Bone marrow (tissue), 2 donors: ENCODE measurements at regions not wholly inside any gene's neighbourhood (a gene's known extent, or its start where the extent isn't known, plus 50 kb on each side); places are given as distances from the start of the nearest gene placed in this dataset.
"Not testable (repeated sequence)": the region's sequence is repeated elsewhere in the genome, so short reads cannot be mapped to it uniquely, and the experiment has no call there.

Experiments used
- DNase-seq, 2 donors: peaks; one replicate each; lab custom pipeline; 2025; lab: John Stamatoyannopoulos, UW

GRCh38 chr2:175351512-175351911 lies 170.0 kb upstream of the ATP5MC3 start:
- no peak for DNase-seq

- no peak for DNase-seq
Measured at GRCh38 chr2:175350105-175350504, 168.6 kb upstream of the ATP5MC3 start.

DNA sequence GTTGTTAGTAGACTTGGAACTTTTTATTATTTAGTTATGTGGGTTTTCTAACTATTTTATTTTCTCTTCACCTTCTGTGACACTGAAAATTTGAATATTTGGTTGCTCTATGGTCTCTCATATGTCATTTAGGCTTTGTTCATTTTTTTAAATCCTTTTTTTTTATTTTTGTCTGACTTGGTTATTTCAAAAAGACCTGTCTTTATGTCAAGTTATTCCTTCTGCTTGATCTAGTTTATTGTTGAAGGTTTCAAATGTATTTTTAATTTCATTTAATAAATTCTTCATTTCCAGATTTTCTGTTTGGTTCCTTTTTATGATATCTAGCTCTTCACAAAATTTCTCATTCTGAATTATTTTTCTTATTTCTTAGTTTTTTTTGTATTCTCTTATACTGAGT lies 160.6 kb upstream of the ATP5MC3 start:
- DNase-seq: no peak

GRCh38 chr2:175330195-175330594 lies 148.7 kb upstream of the ATP5MC3 start:
- DNase-seq: no peak

DNA sequence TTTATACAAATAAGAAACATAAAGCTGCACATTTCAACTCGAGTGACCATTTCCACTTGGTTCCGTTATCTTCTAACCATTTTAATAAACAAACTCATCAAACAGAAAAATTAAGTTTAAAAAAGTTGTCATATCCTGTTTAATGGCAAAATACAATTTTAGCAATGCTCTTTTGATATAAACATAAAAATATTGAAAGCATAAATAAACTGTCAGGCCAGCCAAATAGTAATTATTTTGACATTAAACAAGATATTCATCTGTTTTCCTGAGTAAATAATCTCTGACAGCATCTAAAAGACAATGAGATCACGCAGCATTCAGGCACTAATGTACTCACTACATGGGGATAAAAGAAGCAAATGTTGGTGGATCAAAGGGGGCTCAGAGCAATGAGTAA lies 145.3 kb upstream of the ATP5MC3 start:
- no peak for DNase-seq

- not testable (repeated sequence) for DNase-seq
Measured at GRCh38 chr2:175326164-175326563, 144.7 kb upstream of the ATP5MC3 start.

DNA sequence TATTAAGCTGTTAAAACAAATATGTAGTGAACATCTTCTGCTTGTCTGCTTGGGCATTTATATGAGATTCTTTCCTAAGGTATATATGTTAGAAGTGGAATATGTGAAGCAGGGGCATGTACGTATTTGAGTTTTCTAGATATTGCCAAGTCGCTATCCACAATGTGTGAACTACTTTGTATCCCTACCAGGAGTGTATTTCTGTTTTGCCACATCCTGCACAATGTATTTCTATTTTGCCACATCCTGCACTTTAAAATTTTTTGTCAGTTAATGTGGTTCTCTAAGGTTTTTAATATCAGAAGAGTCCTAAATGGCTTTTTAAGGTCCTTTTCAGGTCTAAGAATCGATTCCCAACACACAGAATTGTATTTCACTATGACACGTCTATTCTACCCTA lies 141.7 kb upstream of the ATP5MC3 start:
- no peak for DNase-seq

- no peak for DNase-seq
Measured at GRCh38 chr2:175318542-175318941, 137.0 kb upstream of the ATP5MC3 start.

- DNase-seq: no peak
Measured at GRCh38 chr2:175317751-175318150, 136.2 kb upstream of the ATP5MC3 start.

DNA sequence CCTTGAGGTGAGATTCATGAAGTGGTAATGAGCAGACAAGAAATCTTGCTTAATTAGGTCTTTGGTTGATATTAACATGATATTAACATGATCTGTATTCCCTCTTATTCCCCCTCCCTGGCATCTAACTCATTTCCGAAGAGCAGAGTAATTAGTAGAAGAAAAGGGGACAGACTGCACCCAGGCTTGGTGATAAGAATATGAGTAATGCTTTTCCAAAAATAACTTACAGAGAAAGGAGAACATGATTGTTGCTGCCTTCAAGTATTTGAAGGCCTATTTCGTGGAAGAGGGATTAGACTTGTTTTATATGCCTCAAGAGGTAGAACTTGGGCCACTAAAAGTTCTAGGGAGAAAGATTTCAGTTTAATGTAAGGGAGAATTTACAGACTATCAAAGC lies 130.6 kb upstream of the ATP5MC3 start:
- no peak for DNase-seq

DNA sequence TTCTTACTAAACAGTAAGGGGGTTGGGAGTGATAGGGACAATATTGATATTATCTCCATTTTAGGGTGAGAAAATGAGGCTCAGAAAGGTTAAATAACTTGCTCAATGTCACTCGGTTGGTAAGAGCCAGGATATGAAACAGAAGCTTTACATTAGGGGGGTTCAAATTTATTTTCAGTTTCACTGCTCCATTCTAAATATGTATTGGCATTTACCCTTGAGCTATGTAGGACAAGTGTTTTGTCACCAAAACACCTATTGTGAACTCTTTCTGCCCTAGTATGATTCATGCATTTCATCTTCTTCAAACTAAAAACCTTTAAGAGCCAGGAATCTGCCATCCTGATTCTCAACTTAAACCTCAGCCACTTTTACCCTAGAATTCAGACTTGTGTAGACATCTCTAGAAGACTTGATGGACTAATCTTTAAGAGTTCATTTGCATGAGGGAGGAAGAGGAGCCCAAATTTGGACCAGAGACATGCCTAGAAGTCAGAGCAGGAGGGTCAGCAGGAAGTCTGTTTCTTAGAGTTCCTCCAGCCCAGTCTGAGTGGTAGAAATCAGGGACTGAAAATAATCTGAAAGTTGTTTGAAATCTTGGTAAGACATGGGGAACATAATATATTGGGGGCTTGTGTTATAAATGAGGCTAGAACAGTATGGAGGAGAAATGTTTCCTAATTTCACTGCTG lies 129.4 kb upstream of the ATP5MC3 start:
- no peak for DNase-seq

- DNase-seq: no peak
Measured at GRCh38 chr2:175309799-175310198, 128.3 kb upstream of the ATP5MC3 start.

GRCh38 chr2:175308005-175308404 lies 126.5 kb upstream of the ATP5MC3 start:
- DNase-seq: no peak

DNA sequence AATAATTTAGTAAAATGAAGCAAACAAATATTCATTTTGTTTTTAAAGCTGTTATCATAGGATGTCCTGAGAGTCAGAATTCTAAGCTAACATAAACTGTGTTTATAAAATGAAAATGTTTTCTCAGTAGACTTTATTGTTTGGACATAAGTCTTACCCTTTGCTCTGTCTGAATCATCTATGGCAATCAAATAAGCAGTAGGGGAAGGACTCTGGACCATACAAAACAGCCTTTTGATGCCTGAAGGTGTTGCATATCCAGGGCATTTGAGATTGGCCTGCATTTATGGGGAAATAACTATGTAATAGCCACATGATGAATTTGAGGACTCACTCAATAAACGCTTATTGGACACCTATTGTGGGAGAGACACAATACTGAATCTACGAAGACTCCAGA lies 123.0 kb upstream of the ATP5MC3 start:
- no peak for DNase-seq

DNA sequence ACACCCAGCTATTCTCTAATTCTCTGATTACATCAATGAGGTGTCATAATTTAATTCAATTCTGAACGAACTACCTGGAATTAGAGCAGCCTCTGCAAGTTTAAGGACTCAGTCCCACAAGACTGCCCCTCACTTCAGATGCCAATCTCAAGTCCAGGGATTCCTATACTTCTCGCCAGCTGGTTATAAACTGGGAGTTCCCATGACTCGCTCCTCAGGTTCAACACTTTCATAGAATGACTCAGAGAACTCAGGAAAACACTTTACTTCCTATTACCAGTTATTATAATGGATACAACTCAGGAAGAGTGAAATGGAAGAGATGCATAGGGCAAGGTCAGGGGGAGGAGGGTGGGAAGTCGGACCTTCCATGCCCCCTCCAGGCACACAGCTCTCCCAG lies 112.3 kb upstream of the ATP5MC3 start:
- no peak for DNase-seq

DNA sequence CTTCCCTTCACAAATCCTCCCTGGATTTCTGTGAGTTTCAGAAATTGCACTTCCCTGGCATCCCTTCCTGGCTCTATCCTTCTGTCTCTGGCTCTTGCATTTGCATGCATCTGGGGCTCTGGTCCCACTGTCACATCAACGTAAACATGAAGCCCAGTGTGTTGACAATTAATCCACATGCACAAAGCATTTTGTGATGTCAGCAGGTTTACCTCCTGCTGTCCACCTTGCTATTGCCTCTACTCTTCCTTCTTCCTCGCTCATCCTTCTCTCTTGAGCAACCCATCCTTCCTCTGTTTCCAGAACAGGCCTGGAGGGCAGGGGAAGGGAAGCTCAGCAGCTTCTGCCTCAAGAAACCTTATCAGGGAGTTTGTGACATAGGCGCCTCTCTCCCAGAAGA lies 111.7 kb upstream of the ATP5MC3 start:
- no peak for DNase-seq

- DNase-seq: no peak
Measured at GRCh38 chr2:175282886-175283285, 101.4 kb upstream of the ATP5MC3 start.

GRCh38 chr2:175282300-175282699 lies 100.8 kb upstream of the ATP5MC3 start:
- DNase-seq: no peak

DNA sequence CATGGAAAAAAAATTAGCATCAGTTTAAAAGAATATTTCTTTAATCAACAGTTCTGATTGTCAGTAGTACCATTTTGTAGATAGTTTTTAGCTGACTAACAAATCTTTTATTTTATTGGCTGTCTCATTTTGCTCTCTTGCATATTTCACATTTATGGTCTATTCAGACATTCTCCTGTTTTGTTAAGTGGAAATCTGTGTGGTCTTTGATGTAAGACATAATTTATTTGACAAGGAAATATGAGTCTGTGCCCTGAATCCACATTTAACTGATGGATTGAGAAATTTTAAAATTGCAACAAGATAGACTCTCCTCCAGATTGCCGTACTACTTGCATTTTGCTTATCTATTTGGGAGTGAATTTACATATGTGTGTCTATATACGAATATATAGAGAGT lies 96.3 kb upstream of the ATP5MC3 start:
- no peak for DNase-seq

DNA sequence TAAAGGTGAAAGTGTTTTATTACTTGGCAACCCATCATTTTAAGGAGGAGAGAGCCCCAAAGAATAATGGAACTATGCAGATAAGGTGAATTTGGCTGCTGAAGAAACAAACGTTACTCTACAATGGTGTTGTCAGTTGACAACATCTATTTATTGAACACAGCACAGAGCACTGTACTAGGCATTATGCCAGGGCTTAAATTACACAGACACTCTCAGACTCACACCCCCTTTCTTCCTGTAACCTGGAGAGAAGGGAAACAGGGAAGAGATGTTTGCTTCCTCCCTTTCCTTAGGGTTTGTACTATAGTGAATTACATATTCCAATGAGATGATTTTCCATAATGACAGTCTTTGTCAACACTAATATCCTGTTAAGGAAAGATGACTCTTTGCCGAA lies 94.0 kb upstream of the ATP5MC3 start:
- no peak for DNase-seq

DNA sequence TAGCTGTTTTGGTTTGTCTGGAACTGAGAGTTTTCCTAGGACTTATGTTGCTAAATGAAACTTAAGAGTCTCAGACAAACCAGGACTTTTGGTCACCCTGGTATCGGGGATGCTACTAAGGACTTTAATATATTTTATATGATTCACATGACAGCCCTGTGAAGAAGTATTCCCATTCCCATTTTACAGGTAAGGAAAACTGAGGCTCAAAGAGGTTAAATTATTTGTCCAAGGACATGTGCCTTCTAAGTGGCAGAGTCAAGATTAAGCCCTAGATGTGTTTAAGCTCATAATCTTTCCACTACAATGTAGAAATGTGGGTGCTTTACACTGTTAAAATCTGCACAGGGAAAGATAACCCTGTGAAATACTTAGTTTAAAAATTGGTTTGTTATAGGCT lies 77.7 kb upstream of the ATP5MC3 start:
- no peak for DNase-seq

- no peak for DNase-seq
Measured at GRCh38 chr2:175256806-175257585, 75.5 kb upstream of the ATP5MC3 start.

DNA sequence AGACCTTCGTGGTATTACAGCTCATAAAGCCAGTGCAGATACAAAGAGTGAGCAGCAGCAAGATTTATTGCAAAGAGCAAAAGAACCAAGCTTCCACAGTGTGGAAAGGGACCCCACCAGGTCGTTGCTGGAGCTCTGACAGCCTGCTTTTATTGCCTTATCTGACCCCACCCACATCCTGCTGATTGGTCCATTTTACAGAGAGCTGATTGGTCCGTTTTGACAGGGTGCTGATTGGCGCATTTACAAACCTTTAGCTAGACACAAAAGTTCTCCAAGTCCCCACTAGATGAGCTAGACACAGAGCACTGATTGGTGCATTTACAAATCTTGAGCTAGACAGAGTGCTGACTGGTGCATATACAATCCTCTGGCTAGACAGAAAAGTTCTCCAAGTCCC lies 74.9 kb upstream of the ATP5MC3 start:
- not testable (repeated sequence) for DNase-seq

- no peak for DNase-seq
Measured at GRCh38 chr2:175253871-175254270, 72.4 kb upstream of the ATP5MC3 start.
